ENCODE measurements at regions not wholly inside any gene's neighbourhood (a gene's known extent, or its start where the extent isn't known, plus 50 kb on each side); places are given as distances from the start of the nearest gene placed in this dataset.

DNA sequence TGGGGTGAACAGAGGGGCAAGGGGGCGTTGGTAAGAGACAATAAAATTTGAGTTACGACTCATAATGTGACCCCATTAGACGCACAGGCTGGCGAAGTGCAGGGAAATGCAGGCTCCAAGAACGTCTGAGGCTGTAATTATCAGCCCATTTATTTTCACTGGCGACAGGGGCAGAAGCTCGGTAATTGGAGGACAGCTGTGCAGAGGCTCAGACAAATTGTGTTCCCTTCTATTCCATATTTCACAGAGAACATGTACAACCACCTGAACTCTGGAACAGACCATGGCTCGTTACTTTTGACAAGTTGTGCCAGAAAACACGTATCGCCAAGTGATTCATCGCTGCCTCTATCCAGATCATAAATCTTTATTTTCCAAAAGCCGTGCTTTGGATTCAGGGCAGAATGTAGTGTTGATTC, 137.3 kb upstream of the FRMD4A start:
- Histone ChIP-seq H3K4ac (replicated peaks; ENCODE audit: insufficient read length, low read depth, low read length) (no peak overlapping the region), H3K79me2 (ENCODE audit: control insufficient read depth in 1 of 2, insufficient read depth in 2 of 2, low read length in 2 of 2) (no peaks in the 10 kb centered on the region), H3K14ac (ENCODE audit: insufficient read length) (no peak overlapping the region), H4K91ac (replicated peaks; ENCODE audit: insufficient read length, low read length) (no peak overlapping the region), H3K9ac (replicated peaks in 1 of 4; ENCODE audit: extremely low read depth in 1 of 4, low read depth in 3 of 4, low read length in 3 of 4) (no peak overlapping the region), H4K20me1 (replicated peaks in 1 of 2; ENCODE audit: control insufficient read depth in 1 of 2, insufficient read depth in 2 of 2, low read length in 2 of 2) (no peaks in the 10 kb centered on the region), H2BK20ac (ENCODE audit: low read length) (no peak overlapping the region), H2BK120ac (replicated peaks; ENCODE audit: low read depth, low read length) (no peak overlapping the region), H2BK15ac (ENCODE audit: low read length) (no peak overlapping the region), H2BK12ac (ENCODE audit: low read depth, low read length) (no peak overlapping the region), H2BK5ac (ENCODE audit: low read depth, low read length) (no peak overlapping the region), H3K27ac (ENCODE audit: low read depth, low read length) (no peak overlapping the region), H3K79me1 (ENCODE audit: low read depth, low read length) (no peaks in the 10 kb centered on the region), H3K36me3 (ENCODE audit: control insufficient read depth in 2 of 4, insufficient read depth in 4 of 4, low read length in 3 of 4) (no peaks in the 10 kb centered on the region), H2AK5ac (ENCODE audit: low read depth, low read length) (no peak overlapping the region), H3K4me1 (replicated peaks in 1 of 4; ENCODE audit: control insufficient read depth in 3 of 4, insufficient read depth in 4 of 4, low read length in 3 of 4) (no peaks in the 10 kb centered on the region; a peak in 1 of 7 replicates), H2AFZ (ENCODE audit: low read length) (no peak overlapping the region), H4K5ac (ENCODE audit: insufficient read length, low read depth, low read length) (no peak overlapping the region), H3K4me3 (ENCODE audit: extremely low read depth in 1 of 4, insufficient read depth in 2 of 4, low read depth in 3 of 4, low read length in 4 of 4) (no peak overlapping the region), H3K4me2 (ENCODE audit: insufficient read depth in 1 of 2, low read depth in 2 of 2, low read length in 2 of 2) (no peak overlapping the region), H3K23ac (ENCODE audit: insufficient read length) (no peak overlapping the region), H3K23me2 (ENCODE audit: low read depth, low read length) (peaks cover 1% of the 10 kb centered on the region; the same call in 1 of the 2 replicates), H3K18ac (ENCODE audit: extremely low read depth, low read length) (no peak overlapping the region), H3K9me3 (ENCODE audit: insufficient read depth in 2 of 2, low read depth in 1 of 2, low read length in 1 of 2) (no peaks in the 10 kb centered on the region), H3K56ac (replicated peaks; ENCODE audit: insufficient read length, low read depth, low read length) (no peak overlapping the region), H4K8ac (ENCODE audit: extremely low read depth, insufficient read depth, low read length) (no peak overlapping the region), H3K27me3 (replicated peaks in 1 of 4; ENCODE audit: control insufficient read depth in 3 of 4, extremely low read depth in 1 of 4, insufficient read depth in 3 of 4, low read length in 3 of 4) (no peaks in the 10 kb centered on the region)
- 84% methylated on average over 12 of the region's 12 CpGs; no CpG with 5 or more reads in 1 of the 2 experiments for WGBS, 2 experiments (ENCODE audit: extremely low coverage in 1 of 2, insufficient coverage in 1 of 2, insufficient read length in 1 of 2, insufficient replicate concordance in 2 of 2, low coverage in 1 of 2, low lambda C conversion rate in 2 of 2, missing lambda C conversion rate in 1 of 2)
- DNase-seq (ENCODE audit: low read depth in 1 of 2, low spot score in 2 of 2) (no peak), FAIRE-seq (no peak)
- no peak for TF ChIP-seq CHD2 (IDR thresholded peaks at IDR 0.05; ENCODE audit: low read length)
- no peak for TF ChIP-seq RFX5 (IDR thresholded peaks at IDR 0.05; ENCODE audit: borderline replicate concordance, low read depth, low read length)
- ChIA-PET CTCF (ENCODE audit: partially characterized antibody) (interaction anchor here (1.7 kb wide), 1 partner anchor 267 kb away, joined by 3 read pairs; no protein-coding TSS in a partner anchor), POLR2A (ENCODE audit: partially characterized antibody) (no interaction called here)

Data from H1 (cell line).